HFF-Myc (cell line): ENCODE measurements at regions not wholly inside any gene's neighbourhood (a gene's known extent, or its start where the extent isn't known, plus 50 kb on each side); places are given as distances from the start of the nearest gene placed in this dataset.

ENCODE experiments used
- DNase-seq: peaks from one replicate; pipeline ENCODE4 v3.0.0-alpha.2; 2011; ENCODE audit warnings: low read depth; ENCODE audit errors: extremely low read depth
- H3K4me3 ChIP-seq: replicated peaks from 2 replicates; pipeline ENCODE4 v1.5.1; 2011; ENCODE audit warnings: low read depth, mild to moderate bottlenecking, control low read depth, low read length
- TF ChIP-seq, protein P1 (sequence below): IDR thresholded peaks from 2 replicates; pipeline ENCODE4 v1.5.1; 2012; ENCODE audit warnings: mild to moderate bottlenecking, low read depth, low read length, control low read depth; ENCODE audit errors: missing control alignments

DNA sequence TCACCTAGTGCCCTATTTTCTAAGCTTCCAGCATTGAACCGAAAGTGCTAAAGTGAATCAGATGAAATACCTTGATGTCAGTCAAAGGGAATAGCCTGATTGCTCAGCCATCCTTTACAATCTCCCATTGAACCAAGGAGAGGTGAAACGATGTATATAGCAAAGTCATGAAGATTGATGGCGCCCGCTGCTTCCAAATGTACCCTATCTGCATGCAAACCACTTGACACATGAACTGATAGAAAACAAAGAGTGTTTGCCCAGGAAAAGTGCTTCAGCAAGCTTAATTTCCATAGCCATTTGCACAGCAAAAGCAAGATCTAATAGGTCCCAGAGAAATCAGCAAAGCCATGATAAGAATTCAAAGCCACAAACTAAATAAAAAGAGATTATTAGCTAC lies 624.9 kb upstream of the PCDH9 start:
- DNase-seq, result no peak
- H3K4me3 ChIP-seq, result no peak overlapping the region
- TF ChIP-seq, protein P1, sequence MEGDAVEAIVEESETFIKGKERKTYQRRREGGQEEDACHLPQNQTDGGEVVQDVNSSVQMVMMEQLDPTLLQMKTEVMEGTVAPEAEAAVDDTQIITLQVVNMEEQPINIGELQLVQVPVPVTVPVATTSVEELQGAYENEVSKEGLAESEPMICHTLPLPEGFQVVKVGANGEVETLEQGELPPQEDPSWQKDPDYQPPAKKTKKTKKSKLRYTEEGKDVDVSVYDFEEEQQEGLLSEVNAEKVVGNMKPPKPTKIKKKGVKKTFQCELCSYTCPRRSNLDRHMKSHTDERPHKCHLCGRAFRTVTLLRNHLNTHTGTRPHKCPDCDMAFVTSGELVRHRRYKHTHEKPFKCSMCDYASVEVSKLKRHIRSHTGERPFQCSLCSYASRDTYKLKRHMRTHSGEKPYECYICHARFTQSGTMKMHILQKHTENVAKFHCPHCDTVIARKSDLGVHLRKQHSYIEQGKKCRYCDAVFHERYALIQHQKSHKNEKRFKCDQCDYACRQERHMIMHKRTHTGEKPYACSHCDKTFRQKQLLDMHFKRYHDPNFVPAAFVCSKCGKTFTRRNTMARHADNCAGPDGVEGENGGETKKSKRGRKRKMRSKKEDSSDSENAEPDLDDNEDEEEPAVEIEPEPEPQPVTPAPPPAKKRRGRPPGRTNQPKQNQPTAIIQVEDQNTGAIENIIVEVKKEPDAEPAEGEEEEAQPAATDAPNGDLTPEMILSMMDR, result no peak

DNA sequence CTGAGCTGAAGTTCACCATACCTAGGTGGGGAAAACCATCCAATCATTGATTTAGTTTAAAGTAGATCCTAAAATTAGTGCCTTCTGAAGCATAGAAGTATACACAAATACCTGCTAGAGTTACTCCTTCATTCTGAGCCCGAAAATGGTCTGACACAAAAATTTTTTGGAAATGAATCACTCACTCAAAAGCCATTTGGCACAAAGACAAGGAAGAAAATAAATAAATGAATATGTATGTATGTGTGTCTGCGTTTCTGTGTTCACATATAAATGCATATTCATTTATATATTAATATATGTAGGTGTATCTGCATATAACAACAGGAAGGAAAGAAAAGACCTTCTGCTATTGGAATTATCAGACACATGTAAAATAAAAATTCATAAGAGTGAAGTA lies 614.4 kb upstream of the PCDH9 start:
- no peak overlapping the region for H3K4me3 ChIP-seq
- TF ChIP-seq, protein P1, result no peak
- DNase-seq, result no peak

DNA sequence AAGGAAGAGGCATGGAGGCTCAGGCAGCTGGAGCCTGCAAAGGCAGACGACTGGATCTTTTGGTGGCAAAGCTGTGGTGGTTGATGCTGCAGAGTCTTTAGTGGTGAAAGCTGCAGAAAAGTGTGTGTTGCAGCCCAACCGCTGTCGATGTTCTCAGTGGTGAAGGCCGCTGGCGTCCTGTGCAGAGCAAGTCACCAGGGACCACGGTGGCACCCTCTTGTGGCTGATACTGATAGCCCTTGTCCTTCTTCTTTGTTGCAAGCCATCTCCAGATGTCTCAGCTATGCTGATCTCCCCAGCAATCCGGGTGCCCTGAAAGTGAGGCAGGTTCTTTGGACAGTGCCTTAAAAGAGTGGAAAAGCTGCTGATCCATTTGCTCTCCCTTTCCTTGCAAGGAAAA lies 610.9 kb upstream of the PCDH9 start:
- TF ChIP-seq, protein P1, result no peak
- DNase-seq, result no peak
- no peak overlapping the region for H3K4me3 ChIP-seq

DNA sequence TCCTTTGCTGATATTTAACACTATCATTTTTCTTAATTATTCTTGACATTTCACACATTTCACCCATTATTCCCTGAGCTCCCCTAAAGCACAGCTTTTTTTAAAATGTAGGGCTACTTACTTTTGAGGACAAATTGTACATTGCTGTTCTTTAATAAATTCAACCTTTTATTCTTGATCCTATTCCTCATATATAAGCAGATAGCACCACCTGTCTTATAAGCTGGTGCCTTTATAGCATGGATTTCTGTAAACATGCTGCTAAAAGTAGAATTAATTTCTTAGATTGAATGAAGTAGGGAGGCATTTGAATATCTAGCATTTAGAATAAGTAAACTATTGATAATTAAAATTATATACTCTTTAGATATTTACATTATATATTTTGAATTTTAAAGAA lies 603.4 kb upstream of the PCDH9 start:
- TF ChIP-seq, protein P1, result no peak
- no peak overlapping the region for H3K4me3 ChIP-seq
- no peak for DNase-seq

DNA sequence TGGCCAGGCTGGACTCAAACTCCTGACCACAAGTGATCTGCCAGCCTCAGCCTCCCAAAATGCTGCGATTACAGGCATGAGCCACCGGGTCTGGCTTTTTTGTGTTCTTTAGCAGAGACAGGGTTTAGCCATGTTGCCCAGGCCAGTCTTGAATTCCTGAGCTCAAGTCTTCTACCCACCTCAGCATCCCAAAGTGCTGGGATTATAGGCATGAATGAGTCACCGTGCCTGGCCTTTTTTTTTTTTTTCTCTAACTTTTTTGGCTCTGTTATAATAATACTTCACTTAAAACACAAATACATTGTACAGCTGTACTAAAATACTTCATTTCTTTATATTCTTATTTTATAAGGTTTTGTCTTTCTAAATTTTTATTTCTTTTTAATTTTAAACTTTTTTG lies 599.5 kb upstream of the PCDH9 start:
- H3K4me3 ChIP-seq, result no peak overlapping the region
- TF ChIP-seq, protein P1, result no peak
- DNase-seq, result no peak

DNA sequence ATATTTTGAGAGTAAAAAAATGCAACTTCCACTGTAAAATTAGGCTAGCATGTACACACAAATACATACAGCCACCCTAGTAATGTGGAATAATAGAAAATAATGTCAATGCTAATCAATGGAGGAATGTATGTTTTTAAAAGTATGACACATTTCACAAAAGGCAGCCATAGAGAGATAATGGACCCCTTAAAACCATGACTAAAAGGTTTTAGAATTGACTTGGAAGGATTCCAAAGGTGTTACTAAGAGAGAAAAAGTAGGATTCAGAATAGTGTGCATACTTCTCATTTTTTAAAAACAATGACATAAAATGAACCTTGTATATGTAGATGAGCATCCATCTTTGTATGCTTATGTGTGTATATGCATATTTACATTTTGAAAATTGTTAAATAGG lies 597.9 kb upstream of the PCDH9 start:
- TF ChIP-seq, protein P1, result no peak
- DNase-seq, result no peak

DNA sequence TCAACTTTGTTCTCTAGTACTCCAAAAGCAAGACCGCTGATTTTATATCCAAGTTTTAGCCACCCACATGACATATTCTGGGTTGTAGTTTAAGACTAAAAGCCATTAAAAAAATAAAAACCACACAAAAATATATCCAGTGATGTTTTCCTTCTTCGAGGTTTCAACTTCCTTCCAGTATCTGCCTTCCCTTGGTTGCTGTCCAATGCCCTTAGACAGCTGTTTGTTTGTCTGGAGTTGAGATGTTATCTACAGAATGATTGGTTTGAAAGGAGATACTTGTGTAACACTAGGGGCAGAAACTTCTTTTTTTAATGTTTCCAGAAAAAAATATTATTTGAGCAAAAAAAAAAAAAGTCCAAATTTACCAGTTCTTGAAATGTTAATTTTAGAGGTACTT lies 591.5 kb upstream of the PCDH9 start:
- no peak overlapping the region for H3K4me3 ChIP-seq
- no peak for DNase-seq
- TF ChIP-seq, protein P1, result no peak

More for the DNA sequence above, 597.9 kb upstream of the PCDH9 start:
- H3K4me3 ChIP-seq, result no peak overlapping the region
